IMR-90 (cell line): ENCODE measurements at regions not wholly inside any gene's neighbourhood (a gene's known extent, or its start where the extent isn't known, plus 50 kb on each side); places are given as distances from the start of the nearest gene placed in this dataset.

Source experiments
- ATAC-seq: fragments of 200-7000 bp; cut with Tn5 transposase; 2 replicates; pipeline ENCODE4 v1.9.1; 2020; ENCODE audit warnings: low read depth, mild to moderate bottlenecking, moderate library complexity
- BruUV-seq: library from RNA; stranded (reverse); fragments of 400-500 nt; replicated peaks from 2 replicates; lab custom pipeline; 2021; lab: Mats Ljungman, UMichigan
- CTCF ChIA-PET: fragments of 300-600 bp; formaldehyde crosslinking; extraction: SDS; loops from one replicate; lab custom pipeline; 2021; ENCODE audit warnings: antibody characterized with exemption; lab: Yijun Ruan, JAX
- POLR2A ChIA-PET: fragments of 300-600 bp; sonication (Branson Sonifier 250); formaldehyde crosslinking; loops from one replicate; lab custom pipeline; 2022; ENCODE audit warnings: antibody characterized with exemption; ENCODE audit not compliant: unreplicated experiment; lab: Charles Lee
- DNase-seq: peaks from one replicate; pipeline ENCODE4 v3.0.0; 2013
- H2AFZ ChIP-seq: replicated peaks from 2 replicates; pipeline ENCODE3; 2013; ENCODE audit warnings: low read length, mild to moderate bottlenecking; ENCODE audit not compliant: poor library complexity
- H2AK5ac ChIP-seq: 2 replicates; pipeline ENCODE4 v1.6.1; 2013; ENCODE audit warnings: low read depth, low read length, inconsistent platforms
- H2AK9ac ChIP-seq: replicated peaks from 2 replicates; pipeline ENCODE3; 2013; ENCODE audit warnings: mild to moderate bottlenecking, low read depth, low read length, moderate library complexity; ENCODE audit not compliant: poor library complexity
- H2BK120ac ChIP-seq: 2 replicates; pipeline ENCODE4 v1.6.1; 2013; ENCODE audit warnings: low read depth, low read length, inconsistent platforms
- H2BK15ac ChIP-seq: 3 replicates; pipeline ENCODE4 v1.6.1; 2013; ENCODE audit warnings: low read depth, low read length, inconsistent platforms
- H2BK20ac ChIP-seq: 2 replicates; pipeline ENCODE4 v1.6.1; 2013; ENCODE audit warnings: low read depth, mild to moderate bottlenecking, inconsistent platforms, low read length, moderate library complexity
- H2BK5ac ChIP-seq: 2 replicates; pipeline ENCODE4 v1.6.1; 2013; ENCODE audit warnings: mild to moderate bottlenecking, low read depth, low read length, inconsistent platforms; ENCODE audit not compliant: poor library complexity, severe bottlenecking
- H3K14ac ChIP-seq: replicated peaks from 2 replicates; pipeline ENCODE4 v1.6.1; 2013; ENCODE audit warnings: low read depth, low read length, inconsistent platforms
- H3K18ac ChIP-seq: 2 replicates; pipeline ENCODE4 v1.6.1; 2013; ENCODE audit warnings: low read depth, low read length, control low read depth
- H3K23ac ChIP-seq: 2 replicates; pipeline ENCODE4 v1.6.1; 2013; ENCODE audit warnings: low read depth, low read length, inconsistent platforms
- H3K27ac ChIP-seq: 2 replicates; pipeline ENCODE4 v1.5.1; 2013; ENCODE audit warnings: mild to moderate bottlenecking, control low read depth, low read length; ENCODE audit not compliant: insufficient read depth
- H3K27me3 ChIP-seq: 2 replicates; pipeline ENCODE4 v1.6.1; 2013; ENCODE audit warnings: low read length; ENCODE audit not compliant: control insufficient read depth, insufficient read depth
- H3K36me3 ChIP-seq: 2 replicates; pipeline ENCODE4 v1.6.1; 2013; ENCODE audit warnings: low read length, mixed read lengths; ENCODE audit not compliant: control insufficient read depth, insufficient read depth
- H3K4ac ChIP-seq: 2 replicates; pipeline ENCODE4 v1.6.1; 2013; ENCODE audit warnings: low read depth, low read length, inconsistent platforms
- H3K4me1 ChIP-seq: 2 replicates; pipeline ENCODE4 v1.6.1; 2013; ENCODE audit warnings: low read length, mixed read lengths; ENCODE audit not compliant: control insufficient read depth, insufficient read depth
- H3K4me2 ChIP-seq: 2 replicates; pipeline ENCODE4 v1.6.1; 2013; ENCODE audit warnings: low read depth, mild to moderate bottlenecking, control low read depth, low read length, moderate library complexity
- H3K4me3 ChIP-seq: 2 replicates; pipeline ENCODE4 v1.5.1; 2013; ENCODE audit warnings: low read depth, mild to moderate bottlenecking, control low read depth, low read length, moderate library complexity; ENCODE audit not compliant: insufficient read depth
- H3K56ac ChIP-seq: 2 replicates; pipeline ENCODE4 v1.6.1; 2013; ENCODE audit warnings: low read length, inconsistent platforms; ENCODE audit not compliant: insufficient read depth; ENCODE audit errors: extremely low read depth
- H3K79me1 ChIP-seq, 2 experiments: 2 replicates each; pipeline ENCODE4 v1.6.1; 2013; ENCODE audit warnings: low read length in 2 of 2, inconsistent platforms in 1 of 2, low read depth in 1 of 2
- H3K9ac ChIP-seq: 2 replicates; pipeline ENCODE4 v1.6.1; 2013; ENCODE audit warnings: low read depth, low read length, control low read depth
- H3K9me1 ChIP-seq: 2 replicates; pipeline ENCODE4 v1.6.1; 2013; ENCODE audit warnings: low read length, inconsistent platforms; ENCODE audit not compliant: insufficient read depth
- H3K9me3 ChIP-seq: 2 replicates; pipeline ENCODE4 v1.6.1; 2013; ENCODE audit warnings: low read length; ENCODE audit not compliant: control insufficient read depth, insufficient read depth
- H4K20me1 ChIP-seq: 2 replicates; pipeline ENCODE4 v1.6.1; 2013; ENCODE audit warnings: low read length, inconsistent platforms; ENCODE audit not compliant: insufficient read depth
- H4K5ac ChIP-seq: 2 replicates; pipeline ENCODE4 v1.6.1; 2013; ENCODE audit warnings: mild to moderate bottlenecking, low read depth, low read length, control low read depth
- H4K8ac ChIP-seq, 2 experiments: 2 replicates each; pipeline ENCODE4 v1.6.1; 2013; ENCODE audit warnings: low read depth in 2 of 2, low read length in 2 of 2, control low read depth in 1 of 2, inconsistent platforms in 1 of 2
- H4K91ac ChIP-seq: 2 replicates; pipeline ENCODE4 v1.6.1; 2013; ENCODE audit warnings: low read depth, low read length, inconsistent platforms; ENCODE audit not compliant: insufficient read depth
- CEBPB ChIP-seq: IDR thresholded peaks from 2 replicates; pipeline ENCODE4 v1.6.1; 2012; ENCODE audit warnings: low read depth, low read length, improper control_type of control experiment
- CHD1 ChIP-seq: IDR thresholded peaks from 2 replicates; pipeline ENCODE4 v1.6.1; 2012; ENCODE audit warnings: low read depth, low read length, improper control_type of control experiment
- FOS ChIP-seq: fragments of 150-350 bp; IDR thresholded peaks from 2 replicates; pipeline ENCODE4 v1.6.1; 2016; ENCODE audit warnings: low read depth, low read length
- MAFK ChIP-seq: IDR thresholded peaks from 2 replicates; pipeline ENCODE4 v1.6.1; 2012; ENCODE audit warnings: low read depth, low read length, improper control_type of control experiment
- MXI1 ChIP-seq: IDR thresholded peaks from 2 replicates; pipeline ENCODE4 v1.6.1; 2012; ENCODE audit warnings: low read depth, mild to moderate bottlenecking, low read length, moderate library complexity, borderline replicate concordance
- NFE2L2 ChIP-seq: fragments of 150-350 bp; IDR thresholded peaks from 2 replicates; pipeline ENCODE4 v1.6.1; 2016; ENCODE audit warnings: low read depth, mild to moderate bottlenecking, low read length
- POLR2A ChIP-seq: IDR thresholded peaks from 2 replicates; pipeline ENCODE4 v1.6.1; 2012; ENCODE audit warnings: mild to moderate bottlenecking, low read depth, low read length
- RAD21 ChIP-seq: IDR thresholded peaks from 2 replicates; pipeline ENCODE4 v1.6.1; 2012; ENCODE audit warnings: low read length, improper control_type of control experiment
- RCOR1 ChIP-seq: IDR thresholded peaks from 2 replicates; pipeline ENCODE4 v1.6.1; 2012; ENCODE audit warnings: mild to moderate bottlenecking, low read length, improper control_type of control experiment; ENCODE audit not compliant: insufficient replicate concordance
- RFX5 ChIP-seq: IDR thresholded peaks from 2 replicates; pipeline ENCODE4 v1.8.0; 2012; ENCODE audit warnings: low read depth, mild to moderate bottlenecking, low read length, moderate library complexity
- SMC3 ChIP-seq: fragments of 150-350 bp; IDR thresholded peaks from 2 replicates; pipeline ENCODE4 v1.6.1; 2016; ENCODE audit warnings: low read depth, mild to moderate bottlenecking, antibody characterized with exemption, low read length, moderate library complexity
- WGBS, 2 experiments: methylation state at CpG; one replicate each; pipeline versions ENCODE4 v1.1.5 to v1.1.7; 2013; ENCODE audit warnings: missing lambda C conversion rate in 2 of 2; ENCODE audit not compliant: insufficient read length in 1 of 2; ENCODE audit errors: extremely low coverage in 2 of 2; 5-methylcytosine and 5-hydroxymethylcytosine counted together
- dilution Hi-C: fragments of 300-500 bp; cut with HindIII; formaldehyde crosslinking; loops from one replicate; pipeline ENCODE4 v1.14.3; 2018; ENCODE audit warnings: low sequenced_read_pairs; ENCODE audit not compliant: unreplicated experiment
- in situ Hi-C: fragments of 300-500 bp; cut with MboI; formaldehyde crosslinking; loops from 3 replicates; pipeline ENCODE4 v1.14.3; 2019; ENCODE audit warnings: low sequenced_read_pairs, inconsistent platforms, mixed read lengths
- intact Hi-C: fragments of 100-400 bp; cut with micrococcal nuclease; formaldehyde crosslinking; loops from 2 replicates; pipeline ENCODE4 v1.10.0; 2022
- TF ChIP-seq, protein P1 (sequence below): fragments of 150-350 bp; IDR thresholded peaks from 2 replicates; pipeline ENCODE4 v1.6.1; 2016; ENCODE audit warnings: low read depth, mild to moderate bottlenecking, low read length, moderate library complexity, borderline replicate concordance
- TF ChIP-seq, protein P2 (sequence below): conservative IDR thresholded peaks from 2 replicates; pipeline ENCODE4 v1.5.1; 2012; ENCODE audit warnings: mild to moderate bottlenecking, low read depth, low read length, improper control_type of control experiment

DNA sequence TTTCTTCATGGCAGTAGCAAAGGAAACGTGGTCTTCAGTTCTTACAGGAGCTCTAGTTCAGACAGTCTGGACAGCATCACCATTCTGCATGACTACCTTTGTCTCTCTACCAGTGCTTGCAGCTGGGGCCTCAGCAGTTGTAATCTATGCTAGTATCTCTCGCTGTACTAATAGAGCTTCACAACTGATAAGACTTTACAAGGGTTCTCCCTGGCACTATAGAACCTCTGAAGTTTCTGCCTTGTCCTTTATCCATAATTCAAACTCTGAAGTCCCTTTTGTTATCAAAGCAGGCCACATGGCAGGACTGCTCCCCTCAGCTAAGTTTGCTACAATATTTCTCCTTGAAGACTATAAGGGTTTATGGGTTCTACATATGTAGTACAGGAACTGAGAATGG, 842.1 kb upstream of the ADGRB3 start:
- TF ChIP-seq CHD1 (no peak), SMC3 (no peak), RFX5 (no peak), POLR2A (no peak), CEBPB (no peak), NFE2L2 (no peak), MXI1 (no peak), RCOR1 (no peak), FOS (no peak), MAFK (no peak), RAD21 (no peak)
- TF ChIP-seq, protein P1, sequence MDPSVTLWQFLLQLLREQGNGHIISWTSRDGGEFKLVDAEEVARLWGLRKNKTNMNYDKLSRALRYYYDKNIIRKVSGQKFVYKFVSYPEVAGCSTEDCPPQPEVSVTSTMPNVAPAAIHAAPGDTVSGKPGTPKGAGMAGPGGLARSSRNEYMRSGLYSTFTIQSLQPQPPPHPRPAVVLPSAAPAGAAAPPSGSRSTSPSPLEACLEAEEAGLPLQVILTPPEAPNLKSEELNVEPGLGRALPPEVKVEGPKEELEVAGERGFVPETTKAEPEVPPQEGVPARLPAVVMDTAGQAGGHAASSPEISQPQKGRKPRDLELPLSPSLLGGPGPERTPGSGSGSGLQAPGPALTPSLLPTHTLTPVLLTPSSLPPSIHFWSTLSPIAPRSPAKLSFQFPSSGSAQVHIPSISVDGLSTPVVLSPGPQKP = no peak
- TF ChIP-seq, protein P2, sequence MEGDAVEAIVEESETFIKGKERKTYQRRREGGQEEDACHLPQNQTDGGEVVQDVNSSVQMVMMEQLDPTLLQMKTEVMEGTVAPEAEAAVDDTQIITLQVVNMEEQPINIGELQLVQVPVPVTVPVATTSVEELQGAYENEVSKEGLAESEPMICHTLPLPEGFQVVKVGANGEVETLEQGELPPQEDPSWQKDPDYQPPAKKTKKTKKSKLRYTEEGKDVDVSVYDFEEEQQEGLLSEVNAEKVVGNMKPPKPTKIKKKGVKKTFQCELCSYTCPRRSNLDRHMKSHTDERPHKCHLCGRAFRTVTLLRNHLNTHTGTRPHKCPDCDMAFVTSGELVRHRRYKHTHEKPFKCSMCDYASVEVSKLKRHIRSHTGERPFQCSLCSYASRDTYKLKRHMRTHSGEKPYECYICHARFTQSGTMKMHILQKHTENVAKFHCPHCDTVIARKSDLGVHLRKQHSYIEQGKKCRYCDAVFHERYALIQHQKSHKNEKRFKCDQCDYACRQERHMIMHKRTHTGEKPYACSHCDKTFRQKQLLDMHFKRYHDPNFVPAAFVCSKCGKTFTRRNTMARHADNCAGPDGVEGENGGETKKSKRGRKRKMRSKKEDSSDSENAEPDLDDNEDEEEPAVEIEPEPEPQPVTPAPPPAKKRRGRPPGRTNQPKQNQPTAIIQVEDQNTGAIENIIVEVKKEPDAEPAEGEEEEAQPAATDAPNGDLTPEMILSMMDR = no peak

More for the DNA sequence above, 842.1 kb upstream of the ADGRB3 start:
- DNase-seq (no peak), ATAC-seq (no peak)
- no peaks in the 10 kb centered on the region for H3K27me3 ChIP-seq
- ChIA-PET POLR2A (no interaction called here), CTCF (no interaction called here)
- no peak overlapping the region for H3K4ac ChIP-seq
- H3K23ac ChIP-seq = no peak overlapping the region
- H4K20me1 ChIP-seq = no peaks in the 10 kb centered on the region
- intact Hi-C loops = no loop called here
- H2AK9ac ChIP-seq = no peak overlapping the region
- H3K9me3 ChIP-seq = peaks cover 4% of the 10 kb centered on the region; the same call in 1 of the 2 replicates
- no peaks in the 10 kb centered on the region for H3K9me1 ChIP-seq
- H2BK20ac ChIP-seq = no peak overlapping the region
- H3K9ac ChIP-seq = no peak overlapping the region
- no peak overlapping the region for H3K14ac ChIP-seq
- H4K8ac ChIP-seq = no peak overlapping the region
- H2AFZ ChIP-seq = no peak overlapping the region
- H2BK15ac ChIP-seq = no peak overlapping the region
- WGBS, 2 experiments = no CpG with 5 or more reads among the region's 2 CpGs
- H2BK120ac ChIP-seq = no peak overlapping the region
- no peaks in the 10 kb centered on the region for H3K79me1 ChIP-seq
- dilution Hi-C loops = no loop called here
- no peak overlapping the region for H4K5ac ChIP-seq
- no TSS peak for BruUV-seq
- no peaks in the 10 kb centered on the region for H3K4me1 ChIP-seq
- in situ Hi-C loops = no loop called here
- no peak overlapping the region for H3K4me2 ChIP-seq
- no peak overlapping the region for H4K91ac ChIP-seq
- H2BK5ac ChIP-seq = no peak overlapping the region
- no peaks in the 10 kb centered on the region for H3K36me3 ChIP-seq
- H3K18ac ChIP-seq = no peak overlapping the region
- H3K27ac ChIP-seq = no peak overlapping the region
- no peak overlapping the region for H2AK5ac ChIP-seq
- no peak overlapping the region for H3K4me3 ChIP-seq
- H3K56ac ChIP-seq = no peak overlapping the region
